GM18858 (cell line): ENCODE measurements at regions not wholly inside any gene's neighbourhood (a gene's known extent, or its start where the extent isn't known, plus 50 kb on each side); places are given as distances from the start of the nearest gene placed in this dataset.

ENCODE experiments used
- ATAC-seq: cut with Tn5 transposase; IDR thresholded peaks from one replicate; pipeline ENCODE4 v1.9.1; 2021; ENCODE audit not compliant: unreplicated experiment

DNA sequence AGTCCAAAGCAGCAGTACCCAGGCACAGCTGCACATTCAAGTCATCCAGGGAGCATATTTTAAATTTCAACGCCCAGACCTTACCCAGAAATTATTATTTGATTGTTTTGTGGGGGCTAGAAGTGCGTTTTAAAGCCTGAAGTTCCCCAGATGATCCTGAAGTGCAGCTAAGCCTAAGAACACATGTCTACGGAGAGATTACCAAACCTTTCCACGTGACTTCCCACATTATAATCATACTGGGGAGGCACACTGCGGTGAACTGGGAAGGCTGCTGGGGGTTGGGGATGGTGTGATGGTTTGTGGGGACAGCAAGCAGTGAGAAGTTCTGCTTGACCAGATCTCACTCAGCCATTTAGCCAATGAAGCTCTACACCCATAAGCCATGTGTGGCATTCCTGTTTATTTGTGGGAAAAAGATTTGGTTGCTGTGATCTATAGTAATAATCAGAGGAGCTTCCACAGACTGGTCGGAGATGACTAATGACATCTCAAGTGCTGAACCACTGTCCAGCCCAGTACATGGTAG is 93.4 kb upstream of the CDH6 start:
- no peak for ATAC-seq

DNA sequence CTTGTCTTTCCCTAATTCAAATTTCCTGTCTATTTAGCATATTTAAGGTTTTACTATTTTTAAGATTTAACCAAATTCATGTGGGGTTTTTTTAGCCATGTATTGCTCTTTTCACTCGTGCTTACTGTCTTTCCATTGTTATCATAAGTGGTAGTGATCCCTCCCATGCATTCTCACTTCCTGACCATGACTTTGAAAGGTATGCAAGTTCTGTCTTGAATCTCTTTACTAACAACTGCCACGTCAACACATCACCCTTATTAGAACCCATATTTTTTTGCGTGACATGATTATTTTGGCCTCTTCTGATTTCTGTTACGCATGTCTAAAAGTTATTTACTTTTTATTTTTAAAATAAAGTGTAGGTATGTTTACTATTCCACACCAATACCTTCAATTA is 94.7 kb upstream of the CDH6 start:
- ATAC-seq = no peak

DNA sequence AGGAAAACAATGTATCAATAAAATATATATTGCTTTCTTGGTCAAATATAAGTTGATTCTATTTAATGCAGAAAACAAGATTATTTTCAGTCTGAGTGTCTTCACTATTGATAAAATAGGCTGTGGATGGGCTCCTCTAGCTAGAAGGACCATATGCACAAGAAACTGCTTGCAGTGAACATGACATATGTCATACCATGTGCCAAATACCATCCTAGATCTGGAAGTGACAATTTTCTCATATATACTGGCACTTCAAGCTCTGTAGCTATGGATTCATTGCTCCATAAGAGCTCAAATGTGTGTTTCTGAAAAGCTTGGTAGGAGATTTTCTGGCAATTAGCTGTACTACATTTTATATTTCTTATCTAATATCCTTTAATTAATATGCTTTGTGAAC is 95.6 kb upstream of the CDH6 start:
- ATAC-seq = no peak

GRCh38 chr5:31096238-31096865 is 97.1 kb upstream of the CDH6 start:
- ATAC-seq = no peak

- ATAC-seq = no peak
These were observed 97.7 kb upstream of the CDH6 start for GRCh38 chr5:31095796-31096195.

GRCh38 chr5:31091501-31091900 is 102.0 kb upstream of the CDH6 start:
- ATAC-seq = no peak

DNA sequence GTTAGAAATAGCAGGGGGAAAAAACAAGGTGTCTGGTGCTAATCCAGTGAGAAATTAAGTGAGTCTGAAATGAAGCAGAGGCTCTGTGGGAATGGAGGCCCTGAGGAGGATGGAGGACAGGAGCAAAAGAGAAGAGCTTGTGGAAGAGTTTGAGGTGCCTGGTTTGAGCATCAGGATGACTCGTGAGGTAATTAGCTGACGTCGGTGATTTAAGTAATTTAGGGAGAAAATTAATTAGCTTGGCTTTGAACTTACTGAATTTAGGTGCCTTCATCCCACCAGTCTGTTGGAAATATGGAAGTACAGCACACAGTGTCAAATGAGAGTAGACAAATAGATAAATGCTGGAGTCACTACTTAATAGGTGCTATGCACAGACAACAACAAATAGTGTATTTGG is 103.0 kb upstream of the CDH6 start:
- no peak for ATAC-seq

DNA sequence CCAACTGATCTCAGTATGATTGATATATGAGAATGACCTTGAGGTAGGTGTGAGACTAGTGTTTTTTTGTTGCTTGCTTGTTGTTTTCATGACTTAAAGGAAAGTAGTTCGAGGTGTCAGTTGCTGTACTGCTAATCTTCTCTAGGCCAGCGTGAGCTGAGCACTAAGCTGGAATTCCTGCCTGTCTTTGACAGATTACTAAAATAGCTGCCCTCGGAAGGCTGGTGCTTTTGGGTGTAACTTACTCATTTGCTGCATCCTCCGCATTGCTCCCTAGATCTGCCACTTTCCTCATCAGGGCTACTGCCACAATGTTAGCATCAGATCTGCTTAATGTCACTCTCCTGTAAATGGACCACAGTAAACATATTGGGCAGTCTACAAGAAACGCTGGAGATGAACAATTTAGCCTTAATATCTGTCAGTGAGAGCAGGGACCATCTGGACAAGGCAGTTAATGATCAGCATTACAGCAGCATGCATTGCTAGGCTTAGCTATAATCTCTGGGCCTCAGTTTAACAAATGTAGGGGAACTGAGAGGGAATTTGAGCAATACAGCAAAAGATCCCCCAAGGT is 106.6 kb upstream of the CDH6 start:
- ATAC-seq = no peak

GRCh38 chr5:31084871-31085270 is 108.6 kb upstream of the CDH6 start:
- ATAC-seq = no peak

- no peak for ATAC-seq
These were observed 110.1 kb upstream of the CDH6 start for GRCh38 chr5:31083364-31083763.

- no peak for ATAC-seq
These were observed 113.8 kb upstream of the CDH6 start for GRCh38 chr5:31079668-31080067.

DNA sequence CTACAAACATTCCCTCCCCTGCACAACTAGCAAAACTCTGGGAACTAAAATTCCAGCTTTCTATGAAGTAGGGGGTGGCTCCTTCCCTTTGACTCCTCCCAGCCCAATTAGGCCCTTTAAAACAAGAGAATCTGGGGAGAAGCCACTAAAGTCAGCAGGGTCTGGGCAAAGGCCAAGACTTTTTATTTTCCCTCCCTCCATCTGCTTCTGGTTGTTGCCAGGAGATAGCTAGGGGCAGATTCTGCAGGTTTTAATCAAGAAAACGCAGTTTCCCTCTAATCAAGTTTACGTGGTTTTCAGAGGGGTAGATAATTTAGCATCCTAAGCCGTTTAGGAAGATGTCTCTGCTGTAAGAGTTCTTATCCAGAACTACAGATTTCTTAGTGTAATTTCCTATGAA is 114.5 kb upstream of the CDH6 start:
- no peak for ATAC-seq

GRCh38 chr5:31075981-31076380 is 117.5 kb upstream of the CDH6 start:
- no peak for ATAC-seq

DNA sequence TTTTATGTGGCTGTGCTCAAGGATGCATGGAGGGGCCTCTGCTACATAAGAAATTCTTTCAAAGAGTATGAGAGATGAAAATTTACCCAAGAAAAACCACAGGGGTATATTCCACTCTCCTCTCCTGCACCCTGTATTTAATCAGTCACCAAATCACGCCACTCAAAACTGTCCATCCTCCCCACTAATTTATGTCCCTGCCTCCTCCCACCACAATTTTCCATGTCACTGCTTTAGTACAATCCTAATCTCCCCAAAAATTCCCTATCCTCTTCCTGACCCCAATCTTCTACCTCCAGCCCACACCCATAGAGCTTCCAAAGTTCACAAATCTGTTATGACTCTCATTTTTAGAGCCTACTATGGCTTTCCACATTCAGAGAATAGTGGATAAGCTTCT is 125.2 kb upstream of the CDH6 start:
- no peak for ATAC-seq

DNA sequence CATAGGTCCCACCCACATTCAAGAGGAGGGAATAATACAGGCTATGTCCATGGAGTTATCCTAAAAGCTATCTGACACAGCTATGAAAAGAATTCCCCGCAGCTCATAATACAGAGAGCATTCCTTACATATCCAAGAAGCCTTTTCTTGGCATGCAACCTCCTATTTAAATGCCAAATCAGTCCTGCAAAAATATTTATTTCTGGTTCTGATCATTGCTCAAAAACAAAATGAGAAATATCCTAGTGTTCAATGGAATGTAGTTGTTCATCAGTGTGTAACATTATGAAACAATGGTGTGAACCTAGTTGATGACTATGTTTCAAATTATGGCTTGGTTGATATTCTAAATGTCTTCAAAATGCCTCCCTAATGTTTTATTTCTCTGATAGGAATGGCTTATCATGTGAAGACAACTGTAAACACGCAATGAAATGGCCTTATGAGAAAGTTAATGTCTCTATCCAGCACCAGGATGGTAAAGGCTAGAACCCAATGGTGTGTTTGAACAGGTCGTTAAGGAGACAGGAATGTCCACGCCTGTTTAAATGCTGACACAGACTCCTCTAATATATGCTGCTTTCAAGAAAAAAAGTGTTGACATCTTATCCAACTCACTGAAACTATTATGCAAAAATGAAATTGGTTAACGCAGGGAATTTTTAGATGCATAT is 126.7 kb upstream of the CDH6 start:
- no peak for ATAC-seq

GRCh38 chr5:31064215-31064614 is 129.3 kb upstream of the CDH6 start:
- no peak for ATAC-seq

DNA sequence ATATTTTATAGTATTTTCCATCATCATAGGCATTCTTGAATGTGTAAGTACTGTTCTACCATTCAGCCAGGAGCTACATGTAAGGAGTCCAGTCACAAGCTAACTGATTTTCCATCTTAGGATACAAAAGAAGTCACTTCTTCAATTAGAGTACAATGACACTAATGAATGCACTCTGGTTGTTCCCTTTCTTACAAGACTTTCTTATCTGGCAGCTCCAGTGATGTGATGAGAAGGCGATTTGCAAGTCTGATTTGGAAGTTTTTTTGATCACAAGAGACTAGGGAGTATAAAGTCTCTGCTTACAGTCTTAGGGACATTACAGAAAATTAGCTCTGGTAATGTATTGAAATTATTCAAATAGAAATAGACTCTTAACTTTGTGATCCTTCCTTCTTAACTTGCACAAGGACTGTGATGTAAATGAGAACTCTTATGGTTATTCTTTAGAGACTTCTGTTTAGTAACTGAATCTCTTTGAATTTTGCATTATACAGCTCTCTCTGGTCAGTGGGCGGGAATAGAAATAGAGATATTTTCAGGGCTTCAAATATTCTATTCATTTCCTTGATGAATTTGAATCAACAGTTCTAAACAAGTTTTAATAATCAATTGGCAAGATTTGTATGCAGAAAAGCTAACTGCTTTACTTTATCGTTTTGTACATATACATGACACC is 130.4 kb upstream of the CDH6 start:
- ATAC-seq = no peak

DNA sequence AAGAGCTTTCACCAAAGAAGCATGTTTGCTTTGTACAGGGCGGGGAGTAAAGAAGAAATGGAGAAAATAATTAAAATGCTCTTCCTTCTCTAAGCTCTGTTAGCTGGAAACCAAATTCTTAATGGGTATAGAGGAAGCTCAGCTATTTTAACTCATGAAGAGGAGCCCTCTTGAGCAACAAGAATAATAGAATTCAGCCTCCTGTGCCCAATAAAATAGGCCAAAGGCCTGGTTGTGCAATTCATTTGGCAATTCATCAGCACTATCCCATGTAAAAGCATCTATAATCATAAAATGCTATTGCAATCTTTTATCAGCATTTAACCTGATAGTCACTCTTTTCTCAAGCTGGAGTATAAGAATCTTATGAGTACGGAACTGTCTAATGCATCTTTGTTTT is 133.6 kb upstream of the CDH6 start:
- ATAC-seq = no peak

GRCh38 chr5:31054453-31054852 is 139.0 kb upstream of the CDH6 start:
- ATAC-seq = no peak

- no peak for ATAC-seq
These were observed 140.4 kb upstream of the CDH6 start for GRCh38 chr5:31052937-31053658.

DNA sequence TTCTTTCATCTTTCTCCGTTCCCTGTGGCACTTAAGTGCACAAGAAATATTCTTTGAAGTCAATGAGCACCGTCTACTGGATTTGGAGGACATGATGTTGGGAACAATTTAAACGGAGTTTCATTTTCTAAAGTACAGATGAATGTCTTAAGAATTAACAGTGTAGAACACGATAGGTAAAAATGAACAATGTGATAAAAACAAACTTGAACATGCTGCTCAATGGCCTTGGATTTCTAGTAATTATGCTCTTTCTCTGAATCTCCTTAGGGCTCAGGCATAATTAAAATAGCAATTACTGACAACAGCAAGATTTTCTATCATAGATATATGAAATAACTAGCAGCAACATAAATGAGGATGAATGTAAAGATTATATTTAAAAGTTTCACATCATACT is 142.2 kb upstream of the CDH6 start:
- no peak for ATAC-seq
